HUES6 (cell line): ENCODE measurements at regions not wholly inside any gene's neighbourhood (a gene's known extent, or its start where the extent isn't known, plus 50 kb on each side); places are given as distances from the start of the nearest gene placed in this dataset.

Experiments
- H3K27ac ChIP-seq: 2 replicates; pipeline ENCODE4 v1.7.0; 2013; ENCODE audit warnings: low read depth, mild to moderate bottlenecking, low read length, inconsistent platforms
- H3K27me3 ChIP-seq: 2 replicates; pipeline ENCODE4 v1.6.1; 2013; ENCODE audit warnings: low read length; ENCODE audit not compliant: control insufficient read depth, insufficient read depth
- H3K36me3 ChIP-seq: 2 replicates; pipeline ENCODE4 v1.6.1; 2013; ENCODE audit warnings: low read length; ENCODE audit not compliant: control insufficient read depth, insufficient read depth
- H3K4me1 ChIP-seq: 2 replicates; pipeline ENCODE4 v1.6.1; 2013; ENCODE audit warnings: low read length; ENCODE audit not compliant: control insufficient read depth, insufficient read depth
- H3K4me3 ChIP-seq: 2 replicates; pipeline ENCODE4 v1.5.1; 2013; ENCODE audit warnings: low read depth, low read length
- H3K9ac ChIP-seq: one replicate; pipeline ENCODE4 v1.6.1; 2013; ENCODE audit warnings: mild to moderate bottlenecking, low read length
- H3K9me3 ChIP-seq: 2 replicates; pipeline ENCODE4 v1.6.1; 2013; ENCODE audit warnings: low read depth, low read length; ENCODE audit not compliant: control insufficient read depth, insufficient read depth

GRCh38 chr2:182522405-182522896, 95.6 kb upstream of the PDE1A start:
- H3K4me3 ChIP-seq, result no peak overlapping the region
- no peak overlapping the region for H3K9ac ChIP-seq
- H3K4me1 ChIP-seq, result no peaks in the 10 kb centered on the region
- no peaks in the 10 kb centered on the region for H3K36me3 ChIP-seq
- no peak overlapping the region for H3K27ac ChIP-seq
- no peaks in the 10 kb centered on the region for H3K27me3 ChIP-seq
- H3K9me3 ChIP-seq, result no peaks in the 10 kb centered on the region

- no peak overlapping the region for H3K9ac ChIP-seq
- no peak overlapping the region for H3K27ac ChIP-seq
- no peaks in the 10 kb centered on the region for H3K36me3 ChIP-seq
- H3K27me3 ChIP-seq, result no peaks in the 10 kb centered on the region
- no peaks in the 10 kb centered on the region for H3K9me3 ChIP-seq
- H3K4me1 ChIP-seq, result no peaks in the 10 kb centered on the region
- no peak overlapping the region for H3K4me3 ChIP-seq
Observed at GRCh38 chr2:182522972-182523473, 96.2 kb upstream of the PDE1A start.

DNA sequence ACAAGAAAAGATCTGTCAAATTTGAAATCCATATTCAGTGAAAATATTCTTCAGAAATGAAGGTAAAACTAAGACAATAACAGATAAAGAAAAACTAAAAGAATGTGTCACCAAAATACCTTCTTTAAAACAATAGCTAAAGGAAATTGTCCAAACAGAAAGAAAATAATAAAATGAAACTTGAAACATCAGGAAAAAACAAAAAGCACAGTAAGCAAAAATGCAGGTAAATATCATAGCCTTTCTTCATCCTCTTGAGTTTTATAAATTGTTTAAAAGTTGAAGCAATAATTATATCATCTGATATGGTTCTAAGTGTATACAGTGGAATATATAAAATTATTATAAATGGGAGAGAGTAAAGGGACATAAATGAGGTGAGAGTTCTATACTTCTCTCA, 103.8 kb upstream of the PDE1A start:
- Histone ChIP-seq H3K27ac (no peak overlapping the region), H3K4me3 (no peak overlapping the region), H3K4me1 (no peaks in the 10 kb centered on the region), H3K9ac (no peak overlapping the region), H3K27me3 (no peaks in the 10 kb centered on the region), H3K36me3 (no peaks in the 10 kb centered on the region), H3K9me3 (peaks cover 14% of the 10 kb centered on the region)

DNA sequence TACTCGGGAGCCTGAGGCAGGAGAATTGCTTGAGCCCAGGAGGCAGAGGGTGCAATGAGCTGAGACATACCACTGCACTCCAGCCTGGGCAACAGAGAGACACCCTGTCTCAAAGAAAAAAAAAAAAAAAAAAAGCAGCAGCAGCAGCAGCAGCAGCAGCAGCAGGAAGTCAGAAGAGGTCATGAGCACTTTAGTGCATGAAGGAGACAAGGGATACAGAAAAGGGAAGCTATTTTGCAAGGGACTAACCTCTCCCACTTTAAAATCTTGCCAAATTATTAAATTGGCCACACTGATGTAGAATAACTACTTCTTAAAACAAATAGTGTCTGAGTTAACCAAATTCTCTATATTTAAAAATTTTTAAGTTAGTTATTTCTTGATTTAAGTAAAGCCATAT, 113.4 kb upstream of the PDE1A start:
- H3K9ac ChIP-seq, result no peak overlapping the region
- no peaks in the 10 kb centered on the region for H3K36me3 ChIP-seq
- H3K9me3 ChIP-seq, result no peaks in the 10 kb centered on the region
- no peak overlapping the region for H3K4me3 ChIP-seq
- H3K27ac ChIP-seq, result no peak overlapping the region
- H3K27me3 ChIP-seq, result no peaks in the 10 kb centered on the region
- H3K4me1 ChIP-seq, result no peaks in the 10 kb centered on the region

DNA sequence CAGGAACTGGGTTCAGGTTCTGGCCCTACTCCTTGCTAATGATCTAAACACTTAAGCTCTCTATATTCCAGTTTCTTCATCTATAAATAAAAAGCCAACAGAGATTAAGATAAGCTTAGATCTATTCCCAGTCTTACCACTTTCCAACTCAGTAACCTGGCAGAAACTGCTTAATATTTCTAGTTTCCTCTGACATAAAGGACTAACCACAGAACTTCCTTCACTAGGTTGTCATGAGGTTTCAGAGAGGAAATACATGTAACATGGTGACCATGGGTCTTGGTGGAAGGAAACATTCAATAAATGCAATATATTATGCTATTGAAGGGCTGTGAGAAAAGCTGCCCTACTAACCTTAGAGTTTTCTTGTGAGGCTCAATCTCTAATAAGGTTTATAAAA, 114.4 kb upstream of the PDE1A start:
- Histone ChIP-seq H3K27me3 (no peaks in the 10 kb centered on the region), H3K27ac (no peak overlapping the region), H3K9me3 (no peaks in the 10 kb centered on the region), H3K4me3 (no peak overlapping the region), H3K36me3 (no peaks in the 10 kb centered on the region), H3K4me1 (no peaks in the 10 kb centered on the region), H3K9ac (no peak overlapping the region)

DNA sequence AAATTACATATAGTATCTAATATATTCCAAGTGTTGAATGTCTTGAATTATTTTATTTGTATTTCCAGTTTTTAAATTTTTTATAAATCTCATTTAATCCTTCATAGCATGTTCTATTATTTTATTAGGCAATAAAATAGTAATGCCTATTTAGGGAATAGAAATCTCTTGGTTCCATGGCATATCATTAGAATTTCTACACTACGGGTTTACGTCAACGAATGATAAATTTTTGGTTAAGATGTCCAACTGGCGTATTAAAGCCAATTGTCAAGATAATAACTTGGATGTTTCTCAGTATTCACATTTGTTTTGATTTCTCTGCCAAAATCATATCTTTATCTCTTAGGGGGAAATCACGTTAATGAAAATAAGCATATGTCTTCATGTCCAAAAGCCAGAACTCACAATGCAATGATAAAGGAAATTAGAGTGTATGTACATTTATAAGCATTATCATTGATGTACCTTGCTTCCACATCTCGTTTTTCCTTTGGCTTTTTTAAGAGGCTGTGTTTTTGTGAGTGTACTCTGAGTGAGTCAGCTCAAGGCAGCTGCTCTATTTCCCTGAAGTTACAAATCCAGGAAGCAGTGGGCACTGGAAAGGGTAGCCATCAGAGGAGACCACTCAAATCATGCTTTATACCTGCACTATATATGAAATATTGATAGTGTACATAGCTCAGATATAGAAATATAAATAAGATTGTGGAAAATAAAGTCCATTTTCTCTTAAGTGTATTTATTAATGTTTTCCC, 115.8 kb upstream of the PDE1A start:
- no peaks in the 10 kb centered on the region for H3K4me1 ChIP-seq
- H3K27ac ChIP-seq, result no peak overlapping the region
- no peaks in the 10 kb centered on the region for H3K36me3 ChIP-seq
- no peak overlapping the region for H3K4me3 ChIP-seq
- no peak overlapping the region for H3K9ac ChIP-seq
- H3K9me3 ChIP-seq, result no peaks in the 10 kb centered on the region
- H3K27me3 ChIP-seq, result no peaks in the 10 kb centered on the region

DNA sequence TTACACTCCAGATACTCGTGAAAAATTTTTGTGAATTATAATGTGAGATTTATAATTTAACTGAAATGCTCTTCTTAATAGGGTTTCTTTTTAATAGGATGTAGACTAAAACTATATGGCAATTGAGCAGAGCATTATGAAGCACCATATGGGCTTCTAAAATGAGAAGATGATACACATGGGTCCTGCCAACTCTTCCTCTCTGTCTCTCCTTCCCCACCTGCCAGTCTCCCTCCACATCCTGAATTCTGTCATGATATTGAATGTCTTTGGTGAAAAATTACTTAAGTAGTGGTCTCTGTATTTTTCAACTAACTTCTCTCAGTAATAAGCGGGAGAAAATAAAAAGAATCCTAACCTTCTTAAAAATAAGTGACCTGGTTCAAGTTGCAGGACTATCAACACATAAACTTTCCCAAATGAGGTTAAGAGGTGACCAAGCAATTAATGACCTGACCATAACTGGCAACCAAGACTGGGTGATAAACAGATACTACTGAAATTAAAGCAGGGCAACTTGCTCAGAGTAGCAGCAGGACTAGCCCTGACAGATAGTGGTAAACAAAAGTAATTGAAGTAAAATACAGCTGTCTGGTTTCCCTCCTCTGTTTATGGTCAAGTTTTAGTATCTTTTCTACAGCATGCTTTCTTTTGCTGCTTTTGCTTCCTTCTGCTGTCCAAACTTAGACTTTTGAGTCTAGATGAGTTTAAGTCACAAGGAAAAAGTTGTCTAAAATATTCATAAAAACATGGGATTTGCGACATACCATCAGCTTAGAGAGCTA, 117.1 kb upstream of the PDE1A start:
- Histone ChIP-seq H3K9ac (no peak overlapping the region), H3K4me1 (no peaks in the 10 kb centered on the region), H3K27ac (no peak overlapping the region), H3K9me3 (no peaks in the 10 kb centered on the region), H3K36me3 (no peaks in the 10 kb centered on the region), H3K27me3 (no peaks in the 10 kb centered on the region), H3K4me3 (no peak overlapping the region)

DNA sequence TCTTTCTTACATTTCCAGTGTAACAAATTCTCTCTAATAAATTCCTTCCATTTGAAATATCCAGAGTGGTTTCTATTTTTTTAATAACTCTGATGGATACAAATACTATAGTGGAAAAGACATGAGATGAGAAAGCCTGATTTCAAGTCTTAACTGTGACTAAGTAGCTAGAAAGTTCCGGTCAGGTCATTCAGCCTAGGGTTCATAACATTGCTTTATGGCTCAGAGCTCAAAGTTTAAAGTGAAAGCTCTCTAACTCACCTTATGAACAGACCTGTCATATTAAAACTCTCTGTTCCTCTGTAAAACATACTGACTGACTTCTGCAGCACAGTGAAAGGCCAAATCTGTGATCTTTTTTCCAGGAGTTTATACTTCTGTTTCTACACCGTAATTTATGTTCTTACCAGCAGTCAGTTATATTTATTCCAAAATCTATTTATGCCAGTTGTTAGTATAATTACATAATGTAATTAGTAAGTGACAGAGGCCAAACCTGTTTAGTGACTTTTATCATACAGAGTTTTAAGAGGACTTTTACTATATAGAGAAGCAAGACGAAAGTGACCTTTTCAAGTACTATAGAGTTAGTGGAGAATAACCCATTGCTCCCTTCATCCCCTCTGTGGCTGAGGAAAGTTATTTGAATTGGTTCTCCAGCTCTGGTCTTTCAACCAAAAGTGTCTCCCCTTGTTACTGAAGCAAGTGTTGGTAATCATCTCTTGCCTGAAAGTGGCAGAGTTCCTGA, 118.8 kb upstream of the PDE1A start:
- H3K9ac ChIP-seq, result no peak overlapping the region
- no peak overlapping the region for H3K4me3 ChIP-seq
- no peak overlapping the region for H3K27ac ChIP-seq

GRCh38 chr2:182548031-182548950, 121.5 kb upstream of the PDE1A start:
- H3K9me3 ChIP-seq, result no peaks in the 10 kb centered on the region
- no peaks in the 10 kb centered on the region for H3K36me3 ChIP-seq
- no peak overlapping the region for H3K27ac ChIP-seq
- H3K4me3 ChIP-seq, result no peak overlapping the region
- H3K9ac ChIP-seq, result no peak overlapping the region
- H3K27me3 ChIP-seq, result no peaks in the 10 kb centered on the region
- H3K4me1 ChIP-seq, result no peaks in the 10 kb centered on the region

More for the DNA sequence above, 118.8 kb upstream of the PDE1A start:
- Histone ChIP-seq H3K36me3 (no peaks in the 10 kb centered on the region), H3K9me3 (no peaks in the 10 kb centered on the region), H3K4me1 (no peaks in the 10 kb centered on the region), H3K27me3 (no peaks in the 10 kb centered on the region)

DNA sequence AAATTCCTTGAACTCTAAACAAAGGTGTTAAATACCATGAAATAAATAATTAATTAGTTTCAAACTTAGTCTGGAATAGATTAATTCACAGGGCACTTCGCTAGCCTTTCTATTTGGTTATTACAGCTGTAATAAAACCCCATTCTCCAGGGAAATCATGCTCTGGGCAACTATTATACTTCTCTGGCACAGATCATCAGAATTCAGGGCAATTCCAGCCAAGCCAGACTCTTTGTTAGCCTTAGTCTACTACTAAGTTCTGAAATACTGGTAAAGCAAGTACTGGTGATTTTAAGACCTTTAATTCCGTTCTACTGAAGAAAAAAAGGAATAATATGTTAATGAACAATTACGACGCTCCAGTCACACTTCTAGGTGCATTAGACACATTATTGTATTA, 123.4 kb upstream of the PDE1A start:
- H3K36me3 ChIP-seq, result no peaks in the 10 kb centered on the region
- H3K27me3 ChIP-seq, result no peaks in the 10 kb centered on the region
- H3K4me3 ChIP-seq, result no peak overlapping the region
- H3K27ac ChIP-seq, result no peak overlapping the region
- no peaks in the 10 kb centered on the region for H3K9me3 ChIP-seq
- no peak overlapping the region for H3K9ac ChIP-seq
- no peaks in the 10 kb centered on the region for H3K4me1 ChIP-seq
